Stomach (tissue), 4 donors: ENCODE measurements at regions not wholly inside any gene's neighbourhood (a gene's known extent, or its start where the extent isn't known, plus 50 kb on each side); places are given as distances from the start of the nearest gene placed in this dataset.

Experiments used
- EP300 ChIP-seq: sonication (generic); formaldehyde crosslinking; IDR thresholded peaks from one replicate; pipeline ENCODE4 v1.6.1; 2017; ENCODE audit warnings: antibody characterized with exemption
- TF ChIP-seq, protein P1 (sequence below), 7 experiments: fragments of 450-650 bp in 4 of 7; fragments of 200-600 bp in 3 of 7; sonication (generic) in 3 of 7; IDR thresholded peaks; one replicate each; pipeline ENCODE4 v1.5.1; 2016 to 2019; ENCODE audit warnings: antibody characterized with exemption in 7 of 7, control low read depth in 2 of 7, mild to moderate bottlenecking in 1 of 7

DNA sequence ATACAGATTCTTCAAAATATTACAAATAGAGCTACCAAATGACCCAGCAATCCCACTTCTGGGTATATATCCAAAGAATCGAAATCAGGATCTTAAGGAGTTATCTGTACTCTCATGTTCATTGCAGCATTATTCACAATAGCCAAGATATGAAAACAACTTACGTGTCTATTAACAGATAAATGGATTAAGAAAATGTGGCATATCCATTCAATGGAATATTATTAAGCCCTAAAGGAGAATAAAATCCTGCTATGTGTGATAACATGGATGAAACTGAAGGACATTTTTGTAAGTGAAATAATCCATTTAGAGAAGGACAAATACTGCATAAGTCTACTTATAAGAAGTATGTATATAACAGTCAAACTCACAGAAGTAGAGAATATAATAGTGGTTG lies 450.6 kb downstream of the TMEM232 start:
- TF ChIP-seq EP300: no peak
- TF ChIP-seq, protein P1, sequence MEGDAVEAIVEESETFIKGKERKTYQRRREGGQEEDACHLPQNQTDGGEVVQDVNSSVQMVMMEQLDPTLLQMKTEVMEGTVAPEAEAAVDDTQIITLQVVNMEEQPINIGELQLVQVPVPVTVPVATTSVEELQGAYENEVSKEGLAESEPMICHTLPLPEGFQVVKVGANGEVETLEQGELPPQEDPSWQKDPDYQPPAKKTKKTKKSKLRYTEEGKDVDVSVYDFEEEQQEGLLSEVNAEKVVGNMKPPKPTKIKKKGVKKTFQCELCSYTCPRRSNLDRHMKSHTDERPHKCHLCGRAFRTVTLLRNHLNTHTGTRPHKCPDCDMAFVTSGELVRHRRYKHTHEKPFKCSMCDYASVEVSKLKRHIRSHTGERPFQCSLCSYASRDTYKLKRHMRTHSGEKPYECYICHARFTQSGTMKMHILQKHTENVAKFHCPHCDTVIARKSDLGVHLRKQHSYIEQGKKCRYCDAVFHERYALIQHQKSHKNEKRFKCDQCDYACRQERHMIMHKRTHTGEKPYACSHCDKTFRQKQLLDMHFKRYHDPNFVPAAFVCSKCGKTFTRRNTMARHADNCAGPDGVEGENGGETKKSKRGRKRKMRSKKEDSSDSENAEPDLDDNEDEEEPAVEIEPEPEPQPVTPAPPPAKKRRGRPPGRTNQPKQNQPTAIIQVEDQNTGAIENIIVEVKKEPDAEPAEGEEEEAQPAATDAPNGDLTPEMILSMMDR (IDR thresholded peaks at IDR 0.05): no peak
